ENCODE measurements at regions not wholly inside any gene's neighbourhood (a gene's known extent, or its start where the extent isn't known, plus 50 kb on each side); places are given as distances from the start of the nearest gene placed in this dataset.
"Not testable (repeated sequence)": the region's sequence is repeated elsewhere in the genome, so short reads cannot be mapped to it uniquely, and the experiment has no call there.

DNA sequence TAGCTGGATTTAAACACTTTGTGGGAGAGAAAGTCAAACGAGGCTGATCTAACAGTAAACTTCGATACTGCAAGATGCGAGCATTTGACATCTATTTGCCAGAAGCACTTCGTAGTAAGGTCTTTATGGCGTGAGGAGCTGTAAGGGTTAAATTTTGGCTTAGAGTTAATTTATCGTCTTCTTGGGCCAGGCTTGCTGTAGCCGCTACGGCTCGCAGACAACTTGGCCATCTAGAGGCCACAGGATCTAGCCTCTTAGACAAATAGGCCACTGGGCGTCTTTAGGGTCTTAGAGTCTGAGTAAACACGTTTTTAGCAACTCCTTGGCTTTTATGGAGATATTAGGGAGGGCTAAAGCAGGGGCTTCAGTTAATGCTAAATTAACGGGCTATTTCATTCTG, 165.6 kb upstream of the CCZ1B start:
- not testable (repeated sequence) for DNase-seq

DNA sequence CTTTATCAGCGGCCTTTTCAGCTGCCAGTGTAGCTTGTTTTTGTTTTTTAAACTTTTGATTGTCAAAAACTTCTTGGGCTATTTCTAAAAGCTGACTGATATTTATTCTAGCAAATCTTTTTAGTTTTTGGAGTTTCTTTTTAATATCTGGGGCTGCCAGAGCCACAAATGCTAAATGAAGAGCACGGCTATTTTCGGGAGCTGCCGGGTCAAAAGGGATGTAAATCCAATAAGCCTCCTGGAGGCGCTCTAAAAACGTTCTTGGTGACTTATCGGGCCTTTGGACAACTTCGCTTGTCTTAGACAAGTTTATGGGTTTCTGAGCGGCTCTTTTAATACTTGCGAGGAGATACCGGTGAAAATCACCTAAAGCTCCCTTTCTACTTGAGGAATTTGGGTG, 166.1 kb upstream of the CCZ1B start:
- not testable (repeated sequence) for DNase-seq

DNA sequence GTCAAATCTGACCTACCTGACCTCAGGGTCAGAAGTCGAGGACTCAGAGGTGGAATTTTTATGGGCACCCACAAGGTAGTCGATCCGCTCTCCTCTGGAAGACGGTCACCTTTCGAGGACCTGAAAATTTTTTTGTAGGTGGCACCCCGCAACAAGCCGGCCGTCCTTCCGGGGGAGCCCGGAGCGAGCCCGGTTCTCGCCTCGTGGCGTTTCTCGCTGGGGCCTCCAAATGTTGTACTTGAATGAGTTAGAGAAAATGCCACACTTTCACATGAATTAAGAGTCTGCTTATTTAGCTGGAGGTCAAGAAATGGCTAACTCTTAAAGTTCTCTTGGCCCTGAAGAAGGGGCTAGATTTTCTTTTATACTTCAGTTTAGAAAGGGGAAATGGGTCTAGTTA, 169.0 kb upstream of the CCZ1B start:
- DNase-seq = not testable (repeated sequence)

DNA sequence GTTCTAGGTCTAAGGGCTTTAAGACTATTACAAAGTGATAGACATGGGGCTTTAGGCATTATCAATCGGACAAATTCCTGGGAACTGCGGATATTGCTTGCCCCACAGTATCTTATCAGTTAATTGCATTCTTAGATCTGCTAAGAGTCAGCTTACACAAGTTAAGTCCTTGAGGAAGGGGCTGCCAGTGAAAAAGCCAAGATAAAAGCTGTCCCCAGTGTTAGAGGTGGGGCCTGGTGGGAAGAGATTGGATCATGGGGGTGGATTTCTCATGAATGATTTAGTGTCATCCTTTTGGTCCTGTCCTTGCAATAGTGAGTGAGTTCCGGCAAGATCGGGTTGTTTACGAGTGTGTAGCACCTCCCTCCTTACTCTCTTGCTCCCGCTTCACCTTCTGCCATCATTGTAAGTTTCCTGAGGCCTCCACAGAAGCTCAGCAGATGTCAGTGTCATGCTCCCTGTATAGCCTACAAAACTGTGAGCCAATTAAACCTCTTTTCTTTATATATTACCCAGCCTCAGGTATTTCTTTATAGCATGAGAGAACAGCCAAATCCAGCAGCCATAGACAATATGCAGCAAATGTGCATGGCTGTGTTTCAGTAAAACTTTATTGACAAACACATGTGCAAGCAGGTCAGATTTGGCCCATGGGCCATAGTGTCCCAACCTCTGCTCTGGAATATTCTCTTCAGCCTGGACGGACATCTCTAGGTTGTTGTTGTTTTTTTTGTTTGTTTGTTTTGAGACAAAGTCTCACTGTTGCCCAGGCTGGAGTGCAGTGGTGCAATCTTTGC, 169.6 kb upstream of the CCZ1B start:
- DNase-seq = not testable (repeated sequence)

DNA sequence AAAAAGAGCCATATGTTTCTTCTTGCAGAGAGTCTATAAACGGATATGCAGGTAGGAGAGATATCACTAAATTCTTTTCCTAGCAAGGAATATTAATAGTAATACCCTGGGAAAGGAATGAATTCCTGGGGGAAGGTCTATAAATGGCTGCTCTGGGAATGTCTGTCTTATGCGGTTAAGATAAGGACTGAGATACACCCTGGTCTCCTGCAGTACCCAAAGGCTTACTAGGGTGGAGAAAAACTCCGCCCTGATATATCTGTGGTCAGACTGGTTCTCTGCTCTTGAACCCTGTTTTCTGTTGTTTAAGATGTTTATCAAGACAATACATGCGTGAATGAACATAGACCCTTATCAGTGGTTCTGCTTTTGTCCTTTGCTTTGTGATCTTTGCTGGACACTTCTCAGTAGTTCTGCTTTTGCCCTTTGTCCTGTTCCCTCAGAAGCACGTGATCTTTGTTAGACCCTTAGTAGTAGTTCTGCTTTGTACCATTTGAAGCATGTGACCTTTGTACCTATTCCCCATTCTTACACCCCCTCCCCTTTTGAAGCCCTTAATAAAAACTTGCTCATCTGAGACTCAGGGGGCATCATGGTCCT, 173.1 kb upstream of the CCZ1B start:
- not testable (repeated sequence) for DNase-seq

DNA sequence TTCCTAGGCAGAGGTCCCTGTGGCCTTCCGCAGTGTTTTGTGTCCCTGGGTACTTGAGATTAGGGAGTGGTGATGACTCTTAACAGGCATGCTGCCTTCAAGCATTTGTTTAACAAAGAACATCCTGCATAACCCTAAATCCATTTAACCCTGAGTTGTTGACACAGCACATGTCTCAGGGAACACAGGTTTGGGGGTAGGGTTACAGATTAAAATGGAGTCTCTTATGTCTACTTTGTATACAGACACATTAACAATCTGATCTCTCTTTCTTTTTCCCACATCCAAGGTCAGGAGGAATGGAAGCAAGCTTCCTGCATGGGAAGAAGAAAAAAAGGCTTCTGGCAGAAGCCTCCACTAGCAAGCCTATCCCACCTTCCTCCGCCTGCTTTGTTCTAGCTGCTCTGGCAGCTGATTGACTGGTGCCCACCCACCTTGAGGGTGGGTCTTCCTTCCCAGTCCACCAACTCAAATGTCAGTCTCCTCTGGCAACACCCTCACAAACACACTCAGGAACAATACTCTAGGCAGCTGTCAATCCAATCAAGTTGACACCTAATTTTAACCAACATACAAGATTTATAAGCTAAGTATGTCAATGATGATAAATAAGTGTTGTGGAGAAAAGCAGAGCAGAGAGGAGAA, 176.5 kb upstream of the CCZ1B start:
- DNase-seq = no peak

DNA sequence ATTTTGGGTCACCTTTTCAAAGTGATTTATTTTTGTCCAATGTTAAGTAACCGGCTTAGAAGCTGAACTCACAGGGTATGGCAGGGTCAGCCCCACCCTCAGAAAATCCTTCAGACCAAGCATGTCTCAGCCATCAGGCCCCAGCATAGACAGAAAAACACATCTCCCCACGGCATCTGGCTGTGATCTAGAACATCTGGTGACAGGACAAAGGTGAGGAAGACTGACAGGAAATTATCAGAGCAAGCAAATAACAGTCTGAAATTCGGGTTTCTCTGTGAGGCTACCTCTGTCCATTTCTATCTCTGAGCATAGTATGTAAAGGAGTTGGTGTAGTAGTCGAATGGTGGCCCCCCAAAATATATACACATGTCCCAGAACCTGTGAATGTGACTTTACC, 177.0 kb upstream of the C1GALT1 start:
- DNase-seq = no peak

DNA sequence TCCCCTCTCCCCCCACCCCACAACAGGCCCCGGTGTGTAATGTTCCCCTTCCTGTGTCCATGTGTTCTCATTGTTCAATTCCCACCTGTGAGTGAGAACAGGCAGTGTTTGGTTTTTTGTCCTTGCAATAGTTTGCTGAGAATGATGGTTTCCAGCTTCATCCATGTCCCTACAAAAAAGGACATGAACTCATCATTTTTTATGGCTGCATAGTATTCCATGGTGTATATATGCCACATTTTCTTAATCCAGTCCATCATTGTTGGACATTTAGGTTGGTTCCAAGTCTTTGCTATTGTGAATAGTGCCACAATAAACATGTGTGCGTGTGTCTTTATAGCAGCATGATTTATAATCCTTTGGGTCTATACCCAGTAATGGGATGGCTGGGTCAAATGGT, 176.4 kb upstream of the C1GALT1 start:
- DNase-seq = not testable (repeated sequence)

DNA sequence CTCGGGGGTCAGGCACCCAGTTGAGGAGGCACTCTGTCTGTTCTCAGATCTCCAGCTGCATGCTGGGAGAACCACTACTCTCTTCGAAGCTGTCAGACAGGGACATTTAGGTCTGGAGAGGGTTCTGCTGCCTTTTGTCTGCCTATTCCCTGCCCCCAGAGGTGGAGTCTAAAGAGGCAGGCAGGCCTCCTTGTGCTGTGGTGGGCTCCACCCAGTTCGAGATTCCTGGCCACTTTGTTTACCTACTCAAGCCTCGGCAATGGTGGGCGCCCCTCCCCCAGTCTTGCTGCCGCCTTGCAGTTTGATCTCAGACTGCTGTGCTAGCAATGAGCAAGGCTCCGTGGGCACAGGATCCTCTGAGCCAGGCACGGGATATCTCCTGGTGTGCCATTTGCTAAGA, 171.1 kb upstream of the C1GALT1 start:
- not testable (repeated sequence) for DNase-seq

DNA sequence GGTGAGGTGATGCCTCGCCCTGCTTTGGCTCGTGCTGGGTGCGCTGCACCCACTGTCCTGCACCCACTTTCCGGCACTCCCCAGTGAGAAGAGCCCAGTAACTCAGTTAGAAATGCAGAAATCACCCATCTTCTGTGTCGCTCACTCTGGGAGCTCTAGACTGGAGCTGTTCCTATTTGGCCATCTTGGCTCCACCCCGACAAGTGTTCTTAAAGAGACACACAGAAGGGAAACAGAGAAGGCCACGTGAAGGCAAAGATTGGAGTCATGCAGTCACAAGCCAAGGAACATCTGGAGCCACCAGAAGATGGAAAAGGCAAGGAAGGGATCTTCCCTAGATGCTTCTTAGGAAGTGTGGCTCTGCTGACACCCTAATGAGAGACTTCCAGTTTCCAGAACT, 170.6 kb upstream of the C1GALT1 start:
- not testable (repeated sequence) for DNase-seq

DNA sequence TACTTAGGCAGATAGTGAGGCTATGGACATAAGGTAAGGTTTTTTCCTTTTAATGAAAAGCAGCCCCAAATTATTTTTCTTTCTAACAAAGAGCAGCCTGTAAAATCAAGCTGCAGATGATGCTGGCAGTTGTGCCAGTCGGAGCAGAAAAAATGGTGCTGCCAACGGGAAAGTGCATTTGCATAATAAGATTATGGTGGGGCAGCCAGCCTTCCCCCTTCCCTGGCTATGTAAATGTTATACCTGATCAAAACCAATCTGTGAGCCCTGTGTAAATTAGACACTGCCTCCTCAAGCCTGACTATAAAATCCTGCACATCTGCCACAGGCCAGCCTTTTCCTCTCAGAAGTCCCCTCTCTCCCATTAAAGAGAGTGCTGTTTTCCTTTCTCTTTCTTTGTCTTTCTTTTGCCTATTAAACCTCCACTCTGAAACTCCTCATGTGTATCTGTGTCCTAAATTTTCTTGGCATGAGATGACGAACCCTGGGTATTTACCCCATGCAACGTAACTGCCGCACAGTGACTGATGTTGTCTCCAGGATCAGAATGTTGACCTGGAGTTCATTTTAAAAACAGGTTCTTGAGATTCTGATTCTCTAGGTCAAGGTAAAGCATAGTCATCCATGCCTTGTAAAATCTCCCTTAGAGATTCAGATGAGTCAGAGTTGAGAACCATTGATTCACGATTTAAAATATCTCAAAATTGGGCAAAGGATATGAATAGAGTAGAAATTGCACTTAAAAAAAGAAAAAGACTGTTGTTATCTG, 167.3 kb upstream of the C1GALT1 start:
- no peak for DNase-seq

DNA sequence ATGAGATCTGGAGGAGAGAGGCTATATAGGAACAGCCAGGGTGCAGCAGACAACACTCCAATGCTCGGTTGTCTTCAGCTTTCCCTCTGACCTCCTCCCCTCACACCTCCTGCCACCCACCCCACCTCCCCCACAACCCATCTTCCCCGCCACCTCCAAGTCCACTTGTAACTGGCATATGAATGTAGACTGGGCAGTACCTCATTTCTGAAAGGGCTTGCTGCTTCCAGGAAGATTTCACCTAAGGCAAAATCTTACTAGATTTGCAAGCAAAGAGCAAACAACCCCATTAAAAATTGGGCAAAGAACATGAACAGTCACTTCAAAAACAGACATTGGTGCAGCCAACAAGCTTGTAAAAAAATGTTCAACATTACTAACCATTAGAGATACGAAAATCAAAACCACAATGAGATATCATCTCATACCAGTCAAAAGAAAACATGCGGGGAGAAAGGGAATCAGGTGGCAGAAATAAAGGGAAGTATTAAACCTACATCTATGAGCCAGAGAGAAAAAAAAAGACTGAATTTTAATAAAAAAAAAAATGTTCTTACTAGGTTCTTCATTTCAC, 164.6 kb upstream of the C1GALT1 start:
- no peak for DNase-seq

DNA sequence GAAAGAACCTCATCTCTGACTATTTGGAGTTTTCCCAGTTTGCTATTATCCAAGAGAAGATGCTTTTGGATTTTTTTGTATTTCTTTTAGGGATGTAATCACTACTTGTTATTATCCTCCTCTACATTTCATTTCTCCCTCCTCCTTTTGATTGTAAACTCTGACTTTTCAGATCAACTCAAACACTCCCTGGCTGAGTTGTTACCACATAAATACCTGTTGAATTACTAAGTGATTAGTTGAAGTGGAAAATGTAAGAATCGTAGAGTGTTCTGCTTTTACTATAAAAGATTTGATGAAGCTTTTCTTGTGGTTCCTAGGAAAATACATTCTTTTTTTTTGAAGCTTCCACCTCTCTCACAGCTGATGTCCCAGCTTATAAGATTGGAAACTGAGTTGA, 164.1 kb upstream of the C1GALT1 start:
- DNase-seq = no peak

DNA sequence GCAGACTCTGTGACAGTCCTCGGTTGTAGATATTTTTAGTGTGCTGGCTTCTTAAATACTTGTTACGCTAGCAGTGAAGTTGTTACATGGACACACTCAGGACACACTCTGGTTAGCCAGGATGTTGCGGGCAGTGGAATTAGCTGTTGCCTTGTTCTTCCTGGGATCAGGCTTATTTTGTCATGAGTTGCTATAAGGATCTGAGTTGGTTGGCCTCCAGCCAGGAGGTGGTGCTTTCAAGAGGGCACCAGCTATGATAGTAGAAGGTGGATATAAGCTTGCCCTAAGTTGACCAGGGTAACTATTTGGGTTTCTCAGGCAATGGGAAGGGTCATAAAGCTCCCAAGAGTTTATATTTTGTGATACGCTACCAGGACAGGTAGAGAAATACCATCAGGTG, 150.1 kb upstream of the C1GALT1 start:
- no peak for DNase-seq

DNA sequence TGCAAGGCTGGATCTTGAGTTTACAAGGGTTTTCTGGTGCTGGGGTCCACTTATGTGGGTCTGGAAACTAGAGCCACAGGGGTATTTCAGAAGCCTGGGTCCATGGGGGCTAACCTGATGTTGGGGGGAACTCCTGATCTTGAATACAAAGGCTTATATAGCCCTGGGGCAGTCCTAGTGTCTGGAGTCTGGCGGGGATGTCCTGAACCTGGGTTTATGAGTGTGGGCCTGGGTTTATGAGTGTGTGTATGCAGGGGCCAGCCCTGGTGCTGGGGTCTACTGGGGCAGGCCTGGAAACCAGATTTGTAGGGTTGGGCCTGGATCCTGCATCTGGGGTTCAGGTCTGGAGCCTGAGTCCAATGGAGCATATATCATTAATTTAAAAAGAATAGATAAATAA, 146.5 kb upstream of the C1GALT1 start:
- no peak for DNase-seq

DNA sequence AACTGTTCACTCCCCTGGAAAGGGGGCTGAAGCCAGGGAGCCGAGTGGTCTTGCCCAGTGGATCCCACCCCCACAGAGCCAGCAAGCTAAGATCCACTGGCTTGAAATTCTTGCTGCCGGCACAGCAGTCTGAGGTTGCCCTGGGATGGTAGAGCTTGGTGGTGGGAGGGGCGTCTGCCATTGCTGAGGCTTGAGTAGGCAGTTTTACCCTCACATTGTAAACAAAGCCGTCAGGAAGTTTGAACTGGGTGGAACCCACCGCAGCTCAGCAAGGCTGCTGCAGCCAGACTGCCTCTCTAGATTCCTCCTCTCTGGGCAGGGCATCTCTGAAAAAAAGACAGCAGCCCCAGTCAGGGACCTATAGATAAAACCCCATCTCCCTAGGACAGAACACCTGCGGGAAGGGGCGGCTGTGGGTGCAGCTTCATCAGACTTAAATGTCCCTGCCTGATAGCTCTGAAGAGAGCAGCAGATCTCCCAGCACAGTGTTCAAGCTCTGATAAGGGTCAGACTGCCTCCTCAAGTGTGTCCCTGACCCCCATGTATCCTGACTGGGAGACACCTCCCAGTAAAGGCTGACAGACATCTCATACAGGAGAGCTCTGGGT, 140.0 kb upstream of the C1GALT1 start:
- DNase-seq = not testable (repeated sequence)

DNA sequence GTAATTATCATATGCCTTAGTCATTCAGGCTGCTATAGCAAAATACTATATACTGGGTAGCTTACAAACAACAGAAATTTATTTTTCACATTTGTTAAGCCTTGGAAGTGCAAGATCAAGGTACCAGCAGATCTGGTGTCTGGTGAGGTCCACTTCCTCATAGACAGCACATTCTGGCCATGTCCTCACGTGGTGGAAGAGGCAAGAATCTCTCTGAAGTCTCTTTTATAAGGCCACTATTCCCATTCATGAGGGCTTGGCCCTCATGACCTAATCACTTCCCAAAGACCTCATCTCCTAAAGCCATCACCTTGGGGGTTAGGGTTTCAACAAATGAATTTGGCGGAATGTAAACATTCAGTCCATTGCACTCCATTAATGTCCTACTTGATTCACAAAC, 137.5 kb upstream of the C1GALT1 start:
- DNase-seq = no peak

DNA sequence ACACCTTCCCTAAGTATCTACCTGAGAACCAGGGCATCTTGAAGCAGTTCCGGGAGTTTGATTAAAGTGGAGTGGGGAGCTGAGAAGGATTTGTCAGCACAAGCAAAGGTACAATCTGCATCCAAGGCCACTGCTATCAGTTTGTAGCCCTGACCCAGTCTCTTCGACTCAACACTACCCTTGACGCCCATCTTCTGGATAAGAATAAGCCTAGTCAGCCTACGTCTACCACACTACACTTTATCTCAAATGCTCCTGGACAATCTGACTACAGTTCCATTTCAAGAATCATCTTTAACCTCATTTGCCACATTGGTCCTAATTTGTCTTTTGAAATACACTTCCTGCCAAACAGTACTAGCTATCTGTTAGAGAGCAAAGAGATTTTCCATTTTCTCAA, 134.1 kb upstream of the C1GALT1 start:
- DNase-seq = no peak

DNA sequence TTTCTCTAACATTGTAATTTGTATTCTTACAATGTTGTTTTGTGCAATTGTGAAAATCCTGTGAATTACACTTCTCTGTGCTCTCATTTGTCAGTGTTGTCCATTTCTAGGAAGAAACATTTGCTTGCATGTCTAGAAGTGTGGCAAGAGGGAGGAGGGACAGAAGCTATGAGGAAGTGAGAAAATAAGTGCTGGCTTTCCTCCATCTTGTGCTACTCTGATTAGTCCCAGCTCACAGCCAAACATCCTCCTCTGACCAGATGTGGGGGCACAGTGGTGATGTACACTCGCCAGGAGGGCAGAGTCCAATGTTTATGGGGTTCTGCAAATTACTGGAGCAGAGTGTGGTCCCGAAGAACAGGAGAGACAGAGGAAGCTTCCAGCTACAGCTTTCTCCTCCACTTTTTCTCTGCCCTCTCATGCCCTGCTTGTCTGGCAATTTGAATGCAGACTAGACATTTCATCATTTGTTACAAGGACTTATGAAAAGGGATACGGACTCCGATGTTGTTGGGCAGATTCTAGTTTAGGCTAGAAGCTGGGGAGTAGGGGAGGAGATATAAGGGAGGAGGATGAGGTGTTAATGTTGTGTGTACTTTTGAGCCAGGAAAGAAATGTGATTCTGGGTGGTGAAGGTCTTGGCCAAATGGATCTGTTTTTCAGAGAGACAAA, 131.0 kb upstream of the C1GALT1 start:
- no peak for DNase-seq

DNA sequence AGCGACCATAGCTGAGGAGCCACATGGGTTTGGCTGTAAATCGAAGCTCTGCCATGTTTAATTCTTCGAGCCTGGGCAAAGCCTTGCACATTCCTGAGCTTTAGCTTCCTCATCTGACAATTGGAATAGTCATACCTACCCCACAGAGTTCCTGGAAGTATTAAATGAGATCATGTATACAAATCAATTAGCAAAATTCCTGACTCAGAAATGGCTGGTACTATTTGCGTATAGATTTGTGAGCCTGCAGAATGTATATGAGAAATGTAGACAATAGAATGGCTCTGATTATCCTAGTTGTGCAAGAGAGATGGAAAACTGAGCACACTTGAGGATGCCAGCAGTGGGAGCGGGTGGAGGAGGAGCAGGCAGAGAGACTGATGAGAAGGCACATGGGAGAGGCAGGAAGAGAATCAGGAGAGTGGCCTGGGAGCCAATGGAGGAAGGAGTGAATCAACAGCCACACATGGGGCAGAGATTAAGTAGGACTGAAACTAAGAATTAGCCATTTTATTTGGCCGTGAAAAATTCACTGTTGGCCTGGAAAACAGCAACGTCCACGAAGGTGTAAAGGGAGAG, 128.0 kb upstream of the C1GALT1 start:
- DNase-seq = no peak

DNA sequence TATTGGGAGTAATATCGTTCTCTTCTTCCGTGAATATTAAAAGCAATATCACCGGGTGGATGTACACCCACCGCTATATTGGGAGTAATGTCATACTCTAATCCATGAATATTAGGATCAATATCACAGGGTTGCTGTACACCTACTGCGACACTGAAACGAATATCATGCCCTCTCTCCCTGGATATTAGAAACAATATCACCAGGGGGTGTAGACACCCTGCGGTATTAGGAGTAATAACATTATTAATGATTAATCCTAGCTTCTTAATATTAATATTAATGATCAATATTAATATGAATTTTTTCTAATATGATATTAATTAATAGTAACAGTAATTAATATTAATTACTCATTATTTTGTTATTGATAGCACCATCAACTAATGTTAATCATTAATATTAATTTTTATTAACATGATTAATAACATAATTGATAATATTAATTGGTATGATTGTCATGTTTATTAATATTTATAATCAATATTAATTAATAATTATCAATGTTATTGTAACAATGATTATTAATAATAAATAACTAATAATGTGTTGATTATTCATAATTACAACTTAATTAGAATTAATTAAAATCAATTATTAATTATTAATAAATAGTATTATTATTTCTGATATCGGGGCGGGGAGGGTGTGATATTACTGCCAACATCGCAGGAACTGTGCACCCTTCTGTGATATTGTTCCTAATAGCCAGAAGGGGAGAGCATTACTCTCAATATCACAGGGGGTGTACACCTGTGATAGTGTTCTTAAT, 121.3 kb upstream of the C1GALT1 start:
- no peak for DNase-seq

All from amniotic stem cell (primary cell).